Endometrium (tissue), 2 donors: ENCODE measurements at regions not wholly inside any gene's neighbourhood (a gene's known extent, or its start where the extent isn't known, plus 50 kb on each side); places are given as distances from the start of the nearest gene placed in this dataset.
"Not testable (repeated sequence)": the region's sequence is repeated elsewhere in the genome, so short reads cannot be mapped to it uniquely, and the experiment has no call there.

Experiments used
- FAIRE-seq: peaks from 2 replicates; lab custom pipeline; 2012; peaks lifted over from hg19 to GRCh38; lab: Jason Lieb, UNC
- donor health status: control.
- donor health status: control.

DNA sequence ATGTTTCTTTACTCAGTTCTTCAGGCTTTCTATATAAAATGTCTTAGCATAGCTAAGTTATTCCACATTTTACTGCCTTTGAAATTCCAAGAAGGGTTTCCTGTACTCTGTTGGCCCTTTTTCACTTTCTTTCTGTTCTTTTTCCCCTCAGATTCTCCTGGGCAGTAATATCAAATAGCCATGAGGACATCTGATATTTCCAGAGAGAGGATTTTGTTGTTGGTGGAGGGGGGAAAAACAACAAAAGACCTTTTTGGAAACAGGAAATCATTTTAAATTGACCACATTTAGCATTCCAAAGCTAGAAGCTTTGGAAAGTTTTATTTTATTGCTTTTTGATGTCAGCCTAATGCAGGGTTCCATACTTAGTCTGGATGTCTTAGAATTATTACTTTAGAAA is 445.4 kb downstream of the GJA1 start:
- FAIRE-seq, result peak; percentile 53

DNA sequence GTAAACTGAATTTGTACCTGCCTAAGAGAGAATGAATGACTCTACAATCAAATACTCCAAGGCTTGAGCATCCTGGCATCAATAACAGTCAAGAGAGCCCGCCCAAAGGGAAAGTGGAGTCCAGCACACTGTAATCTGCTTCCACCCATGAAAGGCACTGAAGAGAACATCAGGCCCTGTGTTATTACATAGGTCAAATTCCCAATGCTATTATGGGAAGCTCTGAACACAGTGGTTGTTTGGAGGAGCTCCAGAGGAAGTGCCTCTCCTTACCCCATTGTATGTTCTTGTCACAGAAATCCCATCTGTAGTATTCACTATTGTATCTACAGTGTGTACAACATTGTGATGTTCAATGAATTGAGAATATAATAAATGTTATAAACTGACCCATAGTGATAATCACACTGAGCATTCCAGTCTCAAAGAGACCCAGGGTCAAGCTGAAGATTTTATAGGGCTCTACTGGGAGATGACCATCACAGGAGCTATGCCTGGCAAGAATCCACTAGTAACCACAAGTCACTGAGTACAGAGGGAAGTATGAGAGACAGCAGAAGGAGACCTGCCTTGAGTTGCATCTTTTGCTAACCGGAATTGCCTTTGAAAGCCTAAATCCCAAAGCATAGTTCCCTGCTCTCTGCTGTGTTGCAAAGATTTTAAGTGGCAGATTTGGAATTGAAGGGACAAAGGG is 446.7 kb downstream of the GJA1 start:
- no peak for FAIRE-seq

DNA sequence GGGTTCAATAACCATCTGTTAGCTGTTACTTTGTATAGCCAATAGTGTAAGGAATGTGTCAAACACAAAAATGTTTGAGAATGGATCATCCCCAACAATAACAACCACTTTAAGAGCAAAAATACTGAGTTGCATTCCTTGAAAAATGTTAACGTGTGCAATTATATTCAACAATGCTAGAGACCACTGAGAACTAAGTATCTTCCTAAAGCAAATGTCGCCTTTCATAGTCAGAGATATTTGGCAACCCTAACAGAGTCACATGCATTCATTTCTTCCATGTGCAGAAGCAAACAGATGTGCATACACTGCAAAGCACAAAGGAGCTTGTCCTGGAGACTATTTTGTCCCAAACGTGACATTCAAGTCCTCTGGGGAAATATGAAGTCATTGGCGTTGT is 448.6 kb downstream of the GJA1 start:
- peak; percentile 8 for FAIRE-seq

DNA sequence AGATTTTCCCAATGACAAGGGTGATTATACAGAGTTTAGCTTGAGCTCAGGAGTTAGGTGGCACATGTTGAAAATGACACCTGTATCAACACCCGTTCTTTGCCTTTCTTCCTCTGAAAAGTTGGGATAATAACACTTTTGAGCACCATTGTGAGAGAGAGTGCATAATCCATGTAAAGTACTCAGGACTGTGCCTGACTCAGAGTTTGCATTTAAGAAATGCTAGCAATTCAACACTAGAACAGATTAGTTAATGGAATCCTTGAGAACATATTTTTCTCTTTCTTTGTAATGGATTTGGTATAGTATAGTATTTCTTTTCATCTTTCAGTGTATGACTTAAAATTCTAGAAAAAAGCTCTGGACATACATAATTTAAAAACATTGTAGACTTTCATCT is 449.2 kb downstream of the GJA1 start:
- no peak for FAIRE-seq

DNA sequence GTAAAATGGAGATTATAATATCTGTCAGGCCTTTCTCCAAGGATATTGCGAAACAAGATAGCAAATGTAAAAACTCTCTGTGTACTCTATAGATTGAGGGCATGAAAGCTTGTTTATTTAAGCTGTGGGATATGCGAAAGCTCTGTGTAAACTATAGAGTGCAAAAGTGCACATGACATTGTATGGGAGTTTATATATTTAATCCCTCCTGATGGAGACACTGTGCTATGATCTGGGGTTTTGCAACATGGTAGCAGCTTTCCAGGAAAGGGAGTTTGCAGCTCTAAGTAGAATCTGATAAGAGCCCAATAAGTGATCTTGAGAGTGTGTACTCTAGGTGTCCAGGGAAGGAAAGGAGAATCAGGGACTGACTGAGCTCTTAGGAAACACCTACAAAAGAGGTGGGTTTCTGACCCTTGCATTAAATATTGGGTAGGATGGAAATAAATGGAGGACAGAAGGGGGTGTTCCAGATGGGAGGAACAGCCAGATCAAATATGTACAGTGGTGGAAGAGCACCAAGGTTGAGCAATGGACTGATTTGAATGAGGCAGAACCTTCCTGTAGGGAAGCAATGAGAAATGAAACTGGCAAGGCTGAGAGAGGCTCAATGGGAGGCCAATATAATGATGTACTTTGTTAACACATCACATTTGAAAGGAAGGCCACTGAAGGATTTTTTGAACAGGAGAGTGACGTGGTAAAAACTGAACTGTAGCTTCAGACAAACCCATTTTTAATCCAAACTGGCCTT is 450.1 kb downstream of the GJA1 start:
- FAIRE-seq, result no peak

DNA sequence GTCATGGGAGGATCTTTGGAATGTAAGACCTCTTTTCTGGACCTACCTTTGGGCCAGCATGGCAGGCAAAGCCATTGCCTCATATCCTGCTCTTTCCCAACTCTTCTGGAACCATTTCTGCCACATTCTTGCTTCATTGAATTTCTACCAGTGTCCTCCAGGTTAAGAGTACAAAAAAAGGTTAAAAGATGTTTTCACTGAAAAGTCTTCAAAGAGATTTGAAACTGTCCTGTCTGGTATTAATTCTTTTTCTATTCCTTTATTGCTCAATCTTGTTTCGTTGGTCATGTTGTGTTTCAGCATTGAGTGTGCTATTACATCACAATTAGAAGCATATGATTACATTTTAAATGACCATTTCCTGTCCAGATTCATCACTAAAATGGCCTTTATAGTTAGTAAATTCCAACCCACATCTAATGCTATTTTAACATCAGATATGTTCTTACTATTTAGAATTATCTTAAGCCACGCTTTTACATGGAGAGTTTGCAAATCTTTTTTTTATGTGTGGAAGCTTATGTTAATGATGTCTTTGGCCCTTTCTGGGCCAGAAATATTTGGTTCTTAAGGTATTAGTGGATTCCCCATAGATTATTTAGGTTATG is 450.9 kb downstream of the GJA1 start:
- peak; percentile 8 for FAIRE-seq

DNA sequence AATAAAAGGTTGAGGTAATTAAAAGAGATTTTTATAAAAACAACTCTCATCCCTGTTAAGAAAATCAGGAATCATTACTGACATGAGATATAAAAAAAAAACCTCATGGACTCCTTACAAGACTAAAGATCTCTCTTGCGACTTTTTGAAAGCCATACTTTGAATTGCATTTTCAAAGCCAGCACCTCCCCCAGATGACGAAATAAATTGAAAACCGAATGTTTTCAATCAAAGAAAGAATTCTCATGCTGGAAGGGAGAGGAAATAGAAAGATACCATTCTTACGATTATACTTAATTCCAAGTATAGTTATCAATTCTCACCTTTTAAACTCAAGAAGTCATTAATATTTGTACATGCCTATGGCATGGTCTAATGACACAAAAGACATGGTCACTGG is 452.3 kb downstream of the GJA1 start:
- FAIRE-seq, result no peak

DNA sequence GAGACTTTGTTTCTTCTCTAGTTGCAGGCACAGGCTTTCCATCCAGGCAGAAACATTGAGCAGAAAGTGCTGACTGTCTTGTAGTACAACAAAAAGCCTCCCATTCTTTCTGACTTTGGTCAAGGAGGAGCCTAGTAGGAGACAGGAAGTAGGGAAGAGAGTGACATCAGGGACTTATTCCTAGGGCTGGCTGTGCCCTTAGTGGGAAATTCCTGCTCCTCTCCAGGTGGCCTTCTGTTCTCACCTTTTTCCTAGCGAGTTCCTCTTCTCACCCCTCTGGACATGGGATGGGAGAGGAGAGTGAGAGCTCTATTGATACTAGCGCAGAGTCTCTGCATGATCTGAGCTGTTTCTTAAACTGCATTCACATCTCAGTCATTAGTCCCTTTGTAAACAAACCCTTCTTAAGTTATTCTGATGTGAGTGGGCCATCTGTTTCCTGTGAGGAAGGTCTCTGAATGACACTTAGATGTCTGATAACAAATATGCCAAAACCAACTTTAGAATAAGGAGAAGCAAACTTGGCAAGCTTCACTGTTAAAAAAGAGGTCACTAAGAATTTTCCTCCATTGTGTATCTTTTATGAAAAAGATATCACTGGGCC is 455.0 kb downstream of the GJA1 start:
- no peak for FAIRE-seq

DNA sequence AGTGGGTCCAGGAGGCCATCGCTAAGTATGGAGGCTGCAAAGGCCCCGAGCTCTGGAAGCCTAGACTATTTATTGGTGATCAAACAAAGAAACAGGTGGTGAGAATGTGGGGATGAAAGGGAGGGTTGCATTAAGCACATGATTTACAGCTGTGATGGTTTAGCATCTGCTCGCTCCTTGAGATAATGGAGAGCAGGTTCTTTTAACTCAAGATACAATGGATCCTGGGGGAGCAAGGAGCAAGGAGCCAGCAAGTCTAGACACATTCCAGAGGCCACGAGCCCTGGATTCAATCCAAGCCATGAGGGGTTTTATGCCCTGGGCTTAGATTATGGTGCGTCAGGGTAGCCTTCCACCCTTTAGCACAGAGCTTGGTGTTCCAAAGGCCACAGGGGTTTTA is 460.3 kb downstream of the GJA1 start:
- FAIRE-seq, result not testable (repeated sequence)

DNA sequence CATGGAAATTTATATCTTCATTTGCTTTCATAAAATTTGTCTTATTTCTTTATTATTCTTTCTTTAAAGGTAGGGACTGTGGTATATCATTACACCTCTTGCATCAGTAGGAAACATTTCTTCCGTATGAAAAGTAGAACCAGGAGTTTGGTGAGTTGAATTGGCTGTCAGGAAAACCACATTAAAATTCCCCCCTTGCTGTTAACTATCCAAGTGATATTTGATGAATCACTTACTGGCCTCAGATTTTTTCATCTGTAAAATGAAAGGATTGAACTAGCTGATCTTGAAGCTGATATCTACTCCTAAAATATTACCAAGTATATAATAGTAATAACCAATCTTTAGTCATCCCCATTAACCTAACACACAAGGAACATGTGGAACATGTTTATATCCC is 460.9 kb downstream of the GJA1 start:
- FAIRE-seq, result no peak

DNA sequence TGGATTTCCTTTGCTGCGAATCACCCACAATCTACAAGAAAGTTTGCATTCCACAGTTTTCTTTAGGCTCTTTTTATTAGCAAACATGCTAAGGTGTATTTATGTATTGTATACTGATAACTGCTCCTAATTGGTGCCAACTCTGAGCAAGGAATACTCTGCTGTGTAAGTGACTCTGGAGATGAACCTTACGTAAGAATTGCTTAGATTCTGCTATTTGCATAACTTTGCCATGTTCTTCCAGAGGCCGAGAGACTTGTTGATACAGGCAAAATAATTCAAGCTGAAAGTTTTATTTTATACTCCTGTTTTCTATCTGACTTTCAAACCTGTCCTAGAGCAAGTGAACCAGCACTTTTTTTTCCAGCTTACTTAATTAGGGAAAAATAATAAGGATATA is 461.3 kb downstream of the GJA1 start:
- no peak for FAIRE-seq

DNA sequence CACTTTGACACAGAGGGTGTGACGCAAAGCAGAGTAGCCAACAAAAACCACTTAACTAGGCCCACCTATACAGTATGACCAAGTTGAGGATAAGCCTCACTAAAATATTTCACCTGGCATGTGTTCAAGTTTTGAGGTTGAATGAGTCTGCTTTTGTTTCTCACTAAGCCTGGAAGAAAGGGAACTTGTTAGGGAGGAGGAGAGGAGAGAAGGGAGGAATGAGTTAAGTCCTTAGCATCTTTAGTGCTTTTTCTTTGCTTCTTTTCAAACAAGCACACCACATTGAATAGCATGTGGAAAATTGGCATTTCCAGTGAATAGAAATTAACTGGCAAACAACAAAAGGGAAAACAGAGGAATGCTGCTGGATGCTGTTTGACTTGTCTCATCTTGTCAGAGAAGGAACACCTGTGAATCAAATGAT is 461.9 kb downstream of the GJA1 start:
- FAIRE-seq, result no peak

DNA sequence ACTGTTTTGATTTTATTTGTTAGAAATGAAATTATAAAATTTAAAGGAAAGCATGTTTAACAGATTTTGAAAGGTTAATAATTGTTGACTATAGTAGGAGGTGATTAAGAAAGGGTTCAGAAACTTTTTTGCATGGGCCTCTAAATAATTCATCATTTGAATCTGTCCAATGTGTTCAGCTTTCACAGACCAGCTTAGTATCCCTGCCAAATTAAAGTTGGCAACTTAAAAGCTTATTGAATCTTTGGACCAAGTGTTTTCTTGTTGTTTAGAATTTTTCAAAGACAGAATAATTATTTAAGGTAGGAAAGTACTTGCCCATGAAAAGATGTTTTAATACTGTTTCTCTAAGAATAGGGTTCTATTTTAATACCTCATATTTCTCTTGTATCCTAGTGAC is 466.0 kb downstream of the GJA1 start:
- FAIRE-seq, result peak; percentile 60

DNA sequence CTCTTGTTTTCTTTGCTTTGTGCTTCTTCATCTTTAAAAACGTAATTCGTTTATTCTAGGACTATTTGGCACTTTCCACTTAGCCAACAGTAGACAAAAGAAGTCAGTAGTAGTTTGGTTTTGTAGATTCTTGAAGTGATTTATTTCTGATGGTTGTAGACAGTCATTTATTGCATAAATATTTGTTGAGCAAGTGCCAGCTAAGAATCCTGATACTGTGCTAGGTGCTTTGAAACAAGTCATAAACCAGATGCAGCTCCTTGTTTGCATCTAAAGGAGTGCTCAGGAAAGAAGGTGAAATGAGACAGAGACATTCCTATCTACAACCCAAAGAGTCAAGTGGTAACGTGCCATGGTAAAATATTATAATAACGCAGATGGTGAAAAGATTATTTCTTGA is 469.1 kb downstream of the GJA1 start:
- no peak for FAIRE-seq

DNA sequence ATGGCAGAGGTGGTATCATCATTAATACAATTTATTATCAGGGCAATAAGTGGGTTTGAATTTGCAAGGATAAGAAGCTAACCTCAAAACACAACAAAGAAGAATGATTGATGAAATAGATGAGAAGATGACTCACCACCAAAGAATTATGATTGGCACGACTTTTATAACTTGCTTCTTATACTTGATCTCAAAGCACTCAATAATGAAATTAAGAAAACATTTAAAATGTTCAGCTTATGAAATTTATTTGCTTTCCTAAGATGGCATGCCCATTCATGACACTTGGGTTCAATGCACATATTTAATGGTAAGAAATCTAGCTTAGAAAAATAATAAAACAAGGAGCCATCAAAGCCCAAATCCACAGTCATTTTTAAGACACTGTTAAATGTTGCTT is 477.5 kb downstream of the GJA1 start:
- no peak for FAIRE-seq

DNA sequence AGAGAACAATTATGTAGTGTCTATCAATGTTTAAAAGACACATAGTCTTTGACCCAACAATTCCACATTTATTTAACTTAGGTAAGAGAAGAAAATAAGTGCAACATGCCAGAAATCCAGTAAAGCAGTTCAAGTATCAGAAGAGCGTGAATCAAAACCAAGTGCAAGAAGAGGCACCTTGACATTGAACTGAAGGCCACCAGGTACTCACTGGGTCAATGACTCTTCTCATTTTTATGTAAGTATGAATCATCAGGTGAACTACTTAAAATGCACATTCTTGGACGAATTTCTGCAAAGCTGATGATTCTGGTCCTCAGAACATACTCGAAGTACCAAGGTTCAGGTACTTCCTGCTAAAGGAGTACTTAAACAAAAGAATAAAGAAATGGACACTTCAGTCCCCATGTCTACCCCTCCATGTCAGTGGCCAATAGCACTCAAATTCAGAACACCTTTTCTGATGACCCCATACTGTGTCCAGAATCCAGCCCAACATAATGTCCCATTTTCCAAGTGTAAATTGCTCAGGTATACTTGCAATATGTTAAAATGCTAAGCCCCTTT is 481.9 kb downstream of the GJA1 start:
- no peak for FAIRE-seq

DNA sequence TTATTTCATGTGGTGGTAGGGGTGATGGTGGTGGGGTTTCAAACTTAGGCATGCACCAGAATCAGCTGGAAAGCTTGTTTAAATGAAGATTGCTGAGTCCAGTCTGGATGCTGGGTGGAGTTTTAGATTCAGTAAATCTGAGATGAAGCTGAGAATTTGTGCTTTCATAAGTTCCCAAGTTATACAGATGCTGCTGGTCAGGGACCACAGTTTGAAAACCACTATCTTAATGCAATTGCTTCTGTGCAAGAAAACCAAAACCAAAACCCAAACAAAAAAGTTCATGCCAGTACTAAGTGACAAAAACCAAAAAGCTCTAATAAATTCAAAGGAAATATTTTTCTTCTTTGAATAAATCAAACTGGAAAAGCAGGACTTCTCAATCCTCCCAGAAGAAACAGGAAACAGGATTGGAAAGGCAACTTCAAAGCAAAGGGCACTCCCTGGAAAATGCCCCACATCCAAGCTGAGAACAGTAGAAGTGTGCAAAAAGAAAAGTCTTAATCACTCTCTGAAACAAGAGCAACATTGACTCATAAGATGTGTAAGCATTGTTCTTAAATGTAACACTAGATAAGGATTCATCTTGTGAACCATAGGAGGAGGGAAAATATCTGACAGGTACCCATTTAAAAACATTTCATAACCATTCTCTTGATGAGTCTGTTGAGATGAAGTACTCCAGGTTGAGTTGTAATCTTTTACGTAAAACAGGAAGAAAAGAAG is 481.5 kb upstream of the HSF2 start:
- FAIRE-seq, result no peak

DNA sequence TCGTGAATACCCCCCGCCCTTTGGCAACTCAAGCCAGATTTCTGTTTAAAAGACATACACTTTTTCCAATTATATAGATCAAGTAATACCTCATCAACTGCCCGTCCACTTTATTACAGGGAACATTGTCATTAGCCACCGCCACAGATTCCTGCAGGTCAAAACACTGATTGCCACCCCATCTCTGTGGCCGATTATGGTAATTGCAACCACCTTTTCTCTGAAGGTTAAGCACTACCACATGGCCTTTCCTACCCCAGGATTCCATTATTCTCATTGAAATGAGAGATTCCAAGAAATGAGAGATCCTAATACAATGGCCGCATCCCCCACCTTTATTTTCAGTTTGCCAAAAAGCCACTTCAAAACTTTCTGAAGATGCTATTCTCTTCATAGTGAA is 478.8 kb upstream of the HSF2 start:
- no peak for FAIRE-seq

DNA sequence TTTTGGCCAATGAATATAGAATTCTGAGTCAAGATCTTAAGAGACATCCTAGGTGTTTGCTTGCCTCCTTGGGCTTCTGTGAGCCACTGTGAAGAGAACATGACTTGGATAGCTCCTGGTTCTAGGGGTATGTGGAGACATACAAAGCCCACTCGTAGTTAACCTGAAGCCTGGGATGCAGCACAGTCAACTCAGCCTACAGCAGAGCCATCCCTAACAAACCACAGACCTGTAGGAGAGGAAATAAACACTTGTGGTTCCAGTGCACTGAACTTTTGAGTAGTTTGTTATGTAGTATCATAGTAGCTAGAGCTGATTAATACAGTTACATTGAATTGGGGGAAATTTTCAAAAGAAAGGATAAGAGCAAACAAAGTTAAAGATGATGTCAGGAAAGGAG is 474.4 kb upstream of the HSF2 start:
- FAIRE-seq, result no peak

DNA sequence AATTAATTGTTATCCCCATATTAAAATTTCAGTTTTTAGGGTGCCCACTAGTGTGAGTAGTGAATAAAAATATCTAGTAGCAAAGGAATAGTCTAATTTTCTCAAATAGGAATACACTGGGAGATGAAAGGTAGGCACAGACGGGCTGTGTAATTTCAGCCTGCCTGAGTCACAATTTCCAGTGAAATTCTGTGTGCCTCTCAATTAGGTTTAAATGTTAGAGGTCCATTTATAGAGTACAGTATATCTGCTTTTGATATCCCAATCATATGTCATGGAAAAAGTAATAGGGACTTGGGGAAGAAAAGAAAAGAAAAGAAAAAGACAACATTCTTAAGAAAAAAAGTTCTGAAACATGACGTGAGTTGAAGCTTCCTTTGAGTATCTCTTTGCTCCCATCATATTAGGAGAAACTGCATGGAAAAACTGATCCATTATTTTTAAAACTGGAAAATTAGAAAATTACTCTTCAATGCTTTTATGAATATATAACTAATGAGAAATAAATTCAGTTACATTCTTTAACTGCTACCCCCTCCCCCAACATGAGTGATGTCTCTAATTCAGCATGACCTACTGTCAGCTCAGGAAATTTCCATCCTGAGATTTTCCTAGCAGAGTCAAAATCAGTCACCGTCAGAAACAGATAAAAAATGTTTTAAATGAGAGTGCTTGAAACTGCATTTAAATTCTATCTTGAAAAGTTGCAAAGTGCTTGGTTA is 473.8 kb upstream of the HSF2 start:
- FAIRE-seq, result no peak

DNA sequence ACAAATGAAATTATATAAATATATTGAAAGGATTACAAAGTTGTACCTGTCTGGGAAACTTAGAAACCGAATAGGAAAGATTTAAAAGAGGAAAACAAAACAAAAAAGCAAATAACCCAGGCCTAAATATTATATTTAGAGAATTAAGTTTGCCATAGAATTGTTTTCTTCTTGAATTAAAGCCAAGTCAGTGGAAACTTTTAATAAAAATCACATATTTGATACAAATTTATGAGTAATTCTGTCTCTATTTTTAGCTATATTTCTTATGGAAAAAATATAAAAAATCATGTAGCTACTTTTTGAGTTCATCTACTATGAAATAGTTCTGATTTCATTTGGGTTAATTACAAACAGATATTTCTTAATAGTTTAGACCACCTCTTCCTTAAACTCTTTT is 470.2 kb upstream of the HSF2 start:
- peak; percentile 90 for FAIRE-seq
